Suprapubic skin (tissue), 4 donors: ENCODE measurements at regions not wholly inside any gene's neighbourhood (a gene's known extent, or its start where the extent isn't known, plus 50 kb on each side); places are given as distances from the start of the nearest gene placed in this dataset.

Experiments
- DNase-seq, 2 donors: peaks; one replicate each; pipeline ENCODE4 v3.0.0-alpha.2; 2019; ENCODE audit warnings: low spot score in 2 of 2
- H3K27ac ChIP-seq: fragments of 200-600 bp; sonication (generic); one replicate; pipeline ENCODE4 v1.5.1; 2019
- H3K27me3 ChIP-seq: fragments of 200-600 bp; sonication (generic); one replicate; pipeline ENCODE4 v1.5.1; 2019
- H3K36me3 ChIP-seq: fragments of 200-600 bp; sonication (generic); one replicate; pipeline ENCODE4 v1.5.1; 2019
- H3K4me1 ChIP-seq: fragments of 200-600 bp; sonication (generic); one replicate; pipeline ENCODE4 v1.5.1; 2019
- H3K4me3 ChIP-seq: fragments of 200-600 bp; sonication (generic); one replicate; pipeline ENCODE4 v1.5.1; 2019; ENCODE audit warnings: mild to moderate bottlenecking
- H3K9me3 ChIP-seq: fragments of 200-600 bp; sonication (generic); one replicate; pipeline ENCODE4 v1.5.1; 2019
- EP300 ChIP-seq: sonication (generic); formaldehyde crosslinking; IDR thresholded peaks from one replicate; pipeline ENCODE4 v1.6.1; 2017; ENCODE audit warnings: antibody characterized with exemption
- POLR2A ChIP-seq, 2 donors: fragments of 450-650 bp; IDR thresholded peaks; one replicate each; pipeline ENCODE4 v1.6.1; 2017; ENCODE audit warnings: antibody characterized with exemption in 2 of 2, mild to moderate bottlenecking in 2 of 2, moderate library complexity in 2 of 2
- POLR2AphosphoS5 ChIP-seq, 3 donors: sonication (generic); formaldehyde crosslinking; IDR thresholded peaks; one replicate each; pipeline ENCODE4 v1.6.1; 2017; ENCODE audit warnings: antibody characterized with exemption in 3 of 3
- WGBS: methylation state at CpG from one replicate; pipeline ENCODE4 v1.1.5; 2018; 5-methylcytosine and 5-hydroxymethylcytosine counted together
- TF ChIP-seq, protein P1 (sequence below), 2 donors: fragments of 200-600 bp in 1 of 2; fragments of 450-650 bp in 1 of 2; sonication (generic) in 1 of 2; IDR thresholded peaks; one replicate each; pipeline ENCODE4 v1.5.1; 2016 to 2019; ENCODE audit warnings: antibody characterized with exemption in 2 of 2, mild to moderate bottlenecking in 1 of 2, moderate library complexity in 1 of 2

DNA sequence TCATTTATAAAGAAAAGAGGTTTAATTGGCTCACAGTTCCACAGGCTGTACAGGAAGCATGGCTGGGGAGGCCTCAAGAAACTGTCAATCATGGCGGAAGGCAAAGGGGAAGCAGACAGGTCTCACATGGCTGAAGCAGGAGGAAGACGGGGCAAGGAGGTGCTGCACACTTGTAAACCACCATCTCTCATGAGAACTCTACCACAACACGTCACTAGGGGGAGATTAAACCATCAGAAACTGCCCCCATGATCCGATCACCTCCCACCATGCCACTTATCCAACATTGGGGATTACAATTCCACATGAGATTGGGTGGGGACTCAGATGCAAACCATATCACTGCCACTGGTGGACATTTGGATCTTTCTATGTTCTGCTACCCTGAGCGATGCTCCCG is 351.4 kb downstream of the NPHP4 start:
- no peak for TF ChIP-seq POLR2AphosphoS5 (IDR thresholded peaks at IDR 0.05)
- TF ChIP-seq POLR2A (IDR thresholded peaks at IDR 0.05), result no peak
- no peak for TF ChIP-seq EP300
- TF ChIP-seq, protein P1, sequence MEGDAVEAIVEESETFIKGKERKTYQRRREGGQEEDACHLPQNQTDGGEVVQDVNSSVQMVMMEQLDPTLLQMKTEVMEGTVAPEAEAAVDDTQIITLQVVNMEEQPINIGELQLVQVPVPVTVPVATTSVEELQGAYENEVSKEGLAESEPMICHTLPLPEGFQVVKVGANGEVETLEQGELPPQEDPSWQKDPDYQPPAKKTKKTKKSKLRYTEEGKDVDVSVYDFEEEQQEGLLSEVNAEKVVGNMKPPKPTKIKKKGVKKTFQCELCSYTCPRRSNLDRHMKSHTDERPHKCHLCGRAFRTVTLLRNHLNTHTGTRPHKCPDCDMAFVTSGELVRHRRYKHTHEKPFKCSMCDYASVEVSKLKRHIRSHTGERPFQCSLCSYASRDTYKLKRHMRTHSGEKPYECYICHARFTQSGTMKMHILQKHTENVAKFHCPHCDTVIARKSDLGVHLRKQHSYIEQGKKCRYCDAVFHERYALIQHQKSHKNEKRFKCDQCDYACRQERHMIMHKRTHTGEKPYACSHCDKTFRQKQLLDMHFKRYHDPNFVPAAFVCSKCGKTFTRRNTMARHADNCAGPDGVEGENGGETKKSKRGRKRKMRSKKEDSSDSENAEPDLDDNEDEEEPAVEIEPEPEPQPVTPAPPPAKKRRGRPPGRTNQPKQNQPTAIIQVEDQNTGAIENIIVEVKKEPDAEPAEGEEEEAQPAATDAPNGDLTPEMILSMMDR (IDR thresholded peaks at IDR 0.05), result no peak
- Histone ChIP-seq H3K27me3 (peaks cover 8% of the 10 kb centered on the region), H3K4me3 (no peak overlapping the region), H3K9me3 (no peaks in the 10 kb centered on the region), H3K36me3 (no peaks in the 10 kb centered on the region), H3K27ac (no peak overlapping the region), H3K4me1 (no peaks in the 10 kb centered on the region)
- DNase-seq, result peak in 1 of 2 donors; percentile 21
- WGBS, result 39% methylated on average over 4 of the region's 6 CpGs

DNA sequence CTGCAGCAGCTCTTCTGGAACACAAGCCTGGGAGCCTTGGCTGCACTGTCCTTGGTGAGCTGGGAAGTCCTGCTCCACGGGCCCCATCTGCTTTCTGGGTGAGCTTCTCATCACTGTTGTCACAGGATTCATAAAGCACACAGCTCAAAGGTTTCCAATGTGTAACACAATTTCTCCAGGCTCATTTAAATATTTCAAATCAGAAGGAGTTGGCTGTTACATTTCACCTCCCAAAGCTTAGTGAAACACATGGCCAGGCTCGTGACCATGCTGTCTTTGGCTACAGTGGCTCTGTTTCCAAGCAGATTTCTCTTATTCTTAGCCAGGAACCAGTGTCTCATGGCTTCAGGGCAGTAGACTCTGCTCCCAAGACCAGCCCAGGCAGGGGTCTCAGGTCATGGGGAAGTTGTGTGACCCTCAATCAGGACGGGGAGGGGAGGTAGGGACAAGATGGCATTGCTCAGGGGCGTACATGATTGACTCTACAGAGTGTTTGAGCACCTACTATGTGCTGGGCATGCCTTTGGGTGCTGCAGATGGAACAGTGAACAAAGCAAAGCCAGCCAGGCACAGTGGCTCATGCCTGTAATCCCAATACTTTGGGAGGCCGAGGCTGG is 353.0 kb downstream of the NPHP4 start:
- no peak overlapping the region for H3K27ac ChIP-seq
- no peaks in the 10 kb centered on the region for H3K9me3 ChIP-seq
- no peaks in the 10 kb centered on the region for H3K36me3 ChIP-seq
- no peaks in the 10 kb centered on the region for H3K4me1 ChIP-seq
- 59% methylated on average over 5 of the region's 5 CpGs for WGBS
- DNase-seq, result peak; percentile 49 to 56
- H3K27me3 ChIP-seq, result peaks cover 12% of the 10 kb centered on the region
- TF ChIP-seq POLR2AphosphoS5 (IDR thresholded peaks at IDR 0.05) (no peak), EP300 (no peak), POLR2A (IDR thresholded peaks at IDR 0.05) (no peak)
- TF ChIP-seq, protein P1 (IDR thresholded peaks at IDR 0.05), result no peak
- no peak overlapping the region for H3K4me3 ChIP-seq

DNA sequence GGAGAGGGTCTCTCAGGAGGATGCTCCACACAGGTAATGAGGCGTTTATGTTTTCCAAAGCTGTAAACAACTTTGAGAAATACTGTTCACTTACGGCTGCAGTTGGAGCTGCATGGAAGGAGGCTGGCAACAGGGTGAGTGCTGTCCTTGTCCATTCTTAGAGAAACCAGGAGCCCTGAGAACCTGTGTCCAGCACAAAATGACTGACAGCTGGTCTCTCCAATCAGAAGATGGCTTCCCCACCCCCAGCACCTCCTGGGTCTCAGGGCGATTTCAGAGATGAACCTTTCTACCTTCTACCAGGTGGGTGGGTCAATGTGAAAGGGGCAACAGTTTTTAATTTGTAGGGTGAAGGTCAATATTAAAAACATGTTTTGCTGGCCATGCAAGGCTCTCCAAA is 353.6 kb downstream of the NPHP4 start:
- WGBS, result 73% methylated on average over 3 of the region's 3 CpGs
- Histone ChIP-seq H3K27me3 (peaks cover 12% of the 10 kb centered on the region), H3K36me3 (no peaks in the 10 kb centered on the region), H3K27ac (no peak overlapping the region), H3K4me1 (no peaks in the 10 kb centered on the region), H3K9me3 (no peaks in the 10 kb centered on the region), H3K4me3 (no peak overlapping the region)
- TF ChIP-seq, protein P1 (IDR thresholded peaks at IDR 0.05), result no peak
- TF ChIP-seq EP300 (no peak), POLR2AphosphoS5 (IDR thresholded peaks at IDR 0.05) (no peak), POLR2A (IDR thresholded peaks at IDR 0.05) (no peak)
- no peak for DNase-seq

DNA sequence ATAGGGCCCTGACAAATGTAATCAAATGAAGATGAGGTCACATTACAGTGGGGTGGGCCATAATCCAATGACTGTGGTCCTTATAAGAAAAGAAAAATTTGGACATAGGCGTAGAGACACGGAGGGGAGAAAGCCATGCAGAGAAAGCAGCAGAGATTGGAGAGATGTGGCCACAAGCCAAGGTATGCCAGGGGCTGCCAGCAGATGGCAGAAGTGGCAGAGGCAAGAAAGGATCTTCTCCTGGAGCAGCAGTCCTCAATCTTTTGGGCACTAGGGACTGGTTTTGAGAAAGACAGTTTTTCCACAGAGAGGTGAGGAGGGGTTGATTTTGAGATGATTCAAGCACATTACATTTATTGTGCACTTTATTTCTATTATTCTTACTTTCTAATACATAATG is 355.1 kb downstream of the NPHP4 start:
- DNase-seq, result peak in 1 of 2 donors; percentile 61
- Histone ChIP-seq H3K36me3 (no peaks in the 10 kb centered on the region), H3K9me3 (no peaks in the 10 kb centered on the region), H3K4me3 (no peak overlapping the region), H3K27ac (no peak overlapping the region), H3K27me3 (peaks cover 14% of the 10 kb centered on the region), H3K4me1 (no peaks in the 10 kb centered on the region)
- WGBS, result 56% methylated on average over 2 of the region's 2 CpGs
- TF ChIP-seq, protein P1 (IDR thresholded peaks at IDR 0.05), result peak; percentile 16 to 66
- no peak for TF ChIP-seq EP300

DNA sequence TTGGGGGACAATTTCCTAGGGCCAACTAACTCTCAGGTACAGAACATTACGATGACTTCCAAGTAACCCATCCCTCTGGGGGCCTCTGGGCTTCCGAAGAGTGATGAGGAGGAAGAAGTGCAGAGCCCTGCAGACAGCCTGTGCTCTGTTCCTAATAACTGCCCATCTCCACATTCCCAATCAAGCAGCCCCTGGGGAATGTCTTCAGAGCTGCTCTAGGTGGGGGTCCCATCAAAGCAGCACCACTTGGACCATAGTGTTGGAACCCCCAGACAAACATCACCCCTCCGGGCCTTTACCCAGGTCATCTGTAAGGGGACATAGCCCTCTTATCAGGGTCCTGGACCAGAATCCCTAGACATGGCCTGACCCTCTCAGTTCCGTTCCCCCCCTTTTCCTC is 357.3 kb downstream of the NPHP4 start:
- 77% methylated on average over 4 of the region's 4 CpGs for WGBS
- peak in 1 of 2 donors; percentile 37 for DNase-seq

More for the DNA sequence above, 357.3 kb downstream of the NPHP4 start:
- no peaks in the 10 kb centered on the region for H3K36me3 ChIP-seq
- H3K4me3 ChIP-seq, result no peak overlapping the region
- no peaks in the 10 kb centered on the region for H3K4me1 ChIP-seq
- no peak overlapping the region for H3K27ac ChIP-seq
- H3K9me3 ChIP-seq, result no peaks in the 10 kb centered on the region
- TF ChIP-seq, protein P1 (IDR thresholded peaks at IDR 0.05), result no peak
- TF ChIP-seq EP300 (no peak), POLR2AphosphoS5 (IDR thresholded peaks at IDR 0.05) (no peak), POLR2A (IDR thresholded peaks at IDR 0.05) (no peak)
- H3K27me3 ChIP-seq, result peaks cover 14% of the 10 kb centered on the region
